ENCODE measurements at regions not wholly inside any gene's neighbourhood (a gene's known extent, or its start where the extent isn't known, plus 50 kb on each side); places are given as distances from the start of the nearest gene placed in this dataset.
A peak's percentile ranks its signal among the peaks of the same experiment; 100 is the strongest.
"Not testable (repeated sequence)": the region's sequence is repeated elsewhere in the genome, so short reads cannot be mapped to it uniquely, and the experiment has no call there.

- peaks cover 47% of the 10 kb centered on the region for H3K4me1 Mint-ChIP-seq (ENCODE audit: low read depth)
- not testable (repeated sequence) for H3K4me3 Mint-ChIP-seq, H3K27me3 Mint-ChIP-seq, H3K27ac Mint-ChIP-seq, DNase-seq, H3K9me3 Mint-ChIP-seq
- H3K36me3 Mint-ChIP-seq (ENCODE audit: low read depth): peaks cover 51% of the 10 kb centered on the region
These were observed 1102.5 kb downstream of the TAF11L14 start for GRCh38 chr5:18736736-18737135.

GRCh38 chr5:18740301-18740700, 1106.0 kb downstream of the TAF11L14 start:
- DNase-seq: no peak
- Mint-ChIP-seq H3K4me1 (ENCODE audit: low read depth) (peaks cover 72% of the 10 kb centered on the region), H3K9me3 (no peaks in the 10 kb centered on the region), H3K4me3 (no peak overlapping the region), H3K36me3 (ENCODE audit: low read depth) (peaks cover 51% of the 10 kb centered on the region), H3K27ac (no peak overlapping the region), H3K27me3 (no peaks in the 10 kb centered on the region)

- no peak for DNase-seq
- no peaks in the 10 kb centered on the region for H3K27me3 Mint-ChIP-seq
- peaks cover 77% of the 10 kb centered on the region for H3K4me1 Mint-ChIP-seq (ENCODE audit: low read depth)
- H3K9me3 Mint-ChIP-seq: peaks cover 9% of the 10 kb centered on the region
- H3K36me3 Mint-ChIP-seq (ENCODE audit: low read depth): peaks cover 50% of the 10 kb centered on the region
- H3K27ac Mint-ChIP-seq: no peak overlapping the region
- no peak overlapping the region for H3K4me3 Mint-ChIP-seq
These were observed 1108.6 kb downstream of the TAF11L14 start for GRCh38 chr5:18742830-18743229.

GRCh38 chr5:18744441-18744840, 1110.2 kb downstream of the TAF11L14 start:
- peaks cover 74% of the 10 kb centered on the region for H3K4me1 Mint-ChIP-seq (ENCODE audit: low read depth)
- H3K27ac Mint-ChIP-seq: peak overlapping the region; percentile 94

GRCh38 chr5:18745042-18745987, 1111.1 kb downstream of the TAF11L14 start:
- Mint-ChIP-seq H3K27ac (peak overlapping the region; percentile 94), H3K36me3 (ENCODE audit: low read depth) (peaks cover 41% of the 10 kb centered on the region), H3K4me1 (ENCODE audit: low read depth) (peaks cover 76% of the 10 kb centered on the region), H3K27me3 (no peaks in the 10 kb centered on the region), H3K4me3 (peak overlapping the region; percentile 86), H3K9me3 (peaks cover 10% of the 10 kb centered on the region)
- DNase-seq: peak; percentile 52

More at GRCh38 chr5:18744441-18744840, 1110.2 kb downstream of the TAF11L14 start:
- no peaks in the 10 kb centered on the region for H3K27me3 Mint-ChIP-seq
- H3K9me3 Mint-ChIP-seq: peaks cover 10% of the 10 kb centered on the region
- peaks cover 42% of the 10 kb centered on the region for H3K36me3 Mint-ChIP-seq (ENCODE audit: low read depth)
- peak overlapping the region; percentile 86 for H3K4me3 Mint-ChIP-seq
- no peak for DNase-seq

- DNase-seq: peak; percentile 68
- Mint-ChIP-seq H3K4me1 (ENCODE audit: low read depth) (peaks cover 68% of the 10 kb centered on the region), H3K27ac (peak overlapping the region; percentile 94)
These were observed 1111.8 kb downstream of the TAF11L14 start for GRCh38 chr5:18745988-18746615.

GRCh38 chr5:18749763-18750162, 1115.5 kb downstream of the TAF11L14 start:
- Mint-ChIP-seq H3K4me1 (ENCODE audit: low read depth) (peaks cover 54% of the 10 kb centered on the region), H3K9me3 (peaks cover 10% of the 10 kb centered on the region), H3K4me3 (no peak overlapping the region), H3K27me3 (no peaks in the 10 kb centered on the region), H3K36me3 (ENCODE audit: low read depth) (peaks cover 10% of the 10 kb centered on the region), H3K27ac (no peak overlapping the region)
- DNase-seq: no peak

More at GRCh38 chr5:18745988-18746615, 1111.8 kb downstream of the TAF11L14 start:
- H3K4me3 Mint-ChIP-seq: peak overlapping the region; percentile 86
- peaks cover 34% of the 10 kb centered on the region for H3K36me3 Mint-ChIP-seq (ENCODE audit: low read depth)
- H3K27me3 Mint-ChIP-seq: no peaks in the 10 kb centered on the region
- peaks cover 10% of the 10 kb centered on the region for H3K9me3 Mint-ChIP-seq

- Mint-ChIP-seq H3K4me3 (no peak overlapping the region), H3K36me3 (ENCODE audit: low read depth) (no peaks in the 10 kb centered on the region), H3K27ac (no peak overlapping the region), H3K27me3 (no peaks in the 10 kb centered on the region), H3K9me3 (peaks cover 6% of the 10 kb centered on the region), H3K4me1 (ENCODE audit: low read depth) (peaks cover 38% of the 10 kb centered on the region)
- DNase-seq: no peak
These were observed 1118.1 kb downstream of the TAF11L14 start for GRCh38 chr5:18752317-18752716.

GRCh38 chr5:18754201-18754600, 1119.9 kb downstream of the TAF11L14 start:
- H3K36me3 Mint-ChIP-seq (ENCODE audit: low read depth): no peaks in the 10 kb centered on the region
- H3K4me1 Mint-ChIP-seq (ENCODE audit: low read depth): peaks cover 28% of the 10 kb centered on the region
- no peak overlapping the region for H3K27ac Mint-ChIP-seq
- DNase-seq: no peak
- no peak overlapping the region for H3K4me3 Mint-ChIP-seq
- no peaks in the 10 kb centered on the region for H3K27me3 Mint-ChIP-seq
- no peaks in the 10 kb centered on the region for H3K9me3 Mint-ChIP-seq

- no peak for DNase-seq
- Mint-ChIP-seq H3K9me3 (no peaks in the 10 kb centered on the region), H3K4me1 (ENCODE audit: low read depth) (peaks cover 7% of the 10 kb centered on the region), H3K36me3 (ENCODE audit: low read depth) (no peaks in the 10 kb centered on the region), H3K27ac (peak overlapping the region; percentile 2), H3K4me3 (no peak overlapping the region), H3K27me3 (no peaks in the 10 kb centered on the region)
These were observed 1127.5 kb downstream of the TAF11L14 start for GRCh38 chr5:18761801-18762200.

- H3K36me3 Mint-ChIP-seq (ENCODE audit: low read depth): no peaks in the 10 kb centered on the region
- H3K27ac Mint-ChIP-seq: no peak overlapping the region
- H3K9me3 Mint-ChIP-seq: no peaks in the 10 kb centered on the region
- DNase-seq: no peak
- no peak overlapping the region for H3K4me3 Mint-ChIP-seq
- peaks cover 7% of the 10 kb centered on the region for H3K4me1 Mint-ChIP-seq (ENCODE audit: low read depth)
- peaks cover 1% of the 10 kb centered on the region for H3K27me3 Mint-ChIP-seq
These were observed 1129.9 kb downstream of the TAF11L14 start for GRCh38 chr5:18764161-18764560.

GRCh38 chr5:18765304-18765703, 1131.0 kb downstream of the TAF11L14 start:
- peaks cover 7% of the 10 kb centered on the region for H3K4me1 Mint-ChIP-seq (ENCODE audit: low read depth)
- no peaks in the 10 kb centered on the region for H3K36me3 Mint-ChIP-seq (ENCODE audit: low read depth)
- H3K27me3 Mint-ChIP-seq: peaks cover 3% of the 10 kb centered on the region
- H3K4me3 Mint-ChIP-seq: no peak overlapping the region
- no peaks in the 10 kb centered on the region for H3K9me3 Mint-ChIP-seq
- H3K27ac Mint-ChIP-seq: no peak overlapping the region
- DNase-seq: no peak

GRCh38 chr5:18771097-18771610, 1136.9 kb downstream of the TAF11L14 start:
- no peaks in the 10 kb centered on the region for H3K9me3 Mint-ChIP-seq
- H3K4me1 Mint-ChIP-seq (ENCODE audit: low read depth): peaks cover 8% of the 10 kb centered on the region
- H3K36me3 Mint-ChIP-seq (ENCODE audit: low read depth): no peaks in the 10 kb centered on the region
- H3K4me3 Mint-ChIP-seq: no peak overlapping the region
- peaks cover 3% of the 10 kb centered on the region for H3K27me3 Mint-ChIP-seq
- no peak for DNase-seq
- H3K27ac Mint-ChIP-seq: no peak overlapping the region

GRCh38 chr5:18772475-18772874, 1138.2 kb downstream of the TAF11L14 start:
- no peak for DNase-seq
- no peak overlapping the region for H3K27ac Mint-ChIP-seq
- peaks cover 3% of the 10 kb centered on the region for H3K27me3 Mint-ChIP-seq
- H3K4me3 Mint-ChIP-seq: no peak overlapping the region
- no peaks in the 10 kb centered on the region for H3K36me3 Mint-ChIP-seq (ENCODE audit: low read depth)
- peaks cover 8% of the 10 kb centered on the region for H3K4me1 Mint-ChIP-seq (ENCODE audit: low read depth)
- no peaks in the 10 kb centered on the region for H3K9me3 Mint-ChIP-seq

- no peak overlapping the region for H3K4me3 Mint-ChIP-seq
- no peaks in the 10 kb centered on the region for H3K27me3 Mint-ChIP-seq
- peaks cover 3% of the 10 kb centered on the region for H3K9me3 Mint-ChIP-seq
- no peaks in the 10 kb centered on the region for H3K36me3 Mint-ChIP-seq (ENCODE audit: low read depth)
- H3K4me1 Mint-ChIP-seq (ENCODE audit: low read depth): no peaks in the 10 kb centered on the region
- no peak overlapping the region for H3K27ac Mint-ChIP-seq
- no peak for DNase-seq
These were observed 1144.0 kb downstream of the TAF11L14 start for GRCh38 chr5:18778225-18778624.

Measured in activated T-cell treated with anti-CD3 and anti-CD28 coated beads, Interleukin-2, amount 50 U/mL, for 24 hours (primary cell).